Stomach (tissue), 4 donors: ENCODE measurements at regions not wholly inside any gene's neighbourhood (a gene's known extent, or its start where the extent isn't known, plus 50 kb on each side); places are given as distances from the start of the nearest gene placed in this dataset.
"Not testable (repeated sequence)": the region's sequence is repeated elsewhere in the genome, so short reads cannot be mapped to it uniquely, and the experiment has no call there.

Experiments
- CTCF ChIP-seq, 7 experiments: fragments of 450-650 bp in 4 of 7; fragments of 200-600 bp in 3 of 7; sonication (generic) in 3 of 7; IDR thresholded peaks; one replicate each; pipeline ENCODE4 v1.5.1; 2016 to 2019; ENCODE audit warnings: antibody characterized with exemption in 7 of 7, control low read depth in 2 of 7, mild to moderate bottlenecking in 1 of 7
- POLR2A ChIP-seq, 4 donors: fragments of 450-650 bp; IDR thresholded peaks; one replicate each; pipeline ENCODE4 v1.6.1; 2016; ENCODE audit warnings: antibody characterized with exemption in 4 of 4, control low read depth in 2 of 4, mild to moderate bottlenecking in 1 of 4, moderate library complexity in 1 of 4

DNA sequence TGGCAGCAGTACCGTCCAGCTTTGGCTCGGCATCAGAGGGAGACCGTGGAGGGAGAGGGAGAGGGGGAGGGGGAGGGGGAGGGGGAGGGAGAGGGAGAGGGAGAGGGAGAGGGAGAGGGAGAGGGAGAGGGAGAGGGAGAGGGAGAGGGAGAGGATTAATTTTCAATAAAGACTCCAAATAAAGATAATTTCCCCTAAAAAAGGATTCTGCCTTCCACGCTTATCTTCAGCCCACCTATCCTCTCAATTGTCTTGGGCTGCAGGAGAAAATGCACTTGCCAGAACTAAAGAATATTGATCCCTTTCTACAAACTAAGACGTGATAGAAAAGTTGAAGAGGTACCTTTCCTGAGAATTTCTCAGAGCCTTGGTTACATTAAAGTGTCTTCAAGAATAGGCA lies 206.9 kb upstream of the CBLB start:
- not testable (repeated sequence) for TF ChIP-seq POLR2A, CTCF (IDR thresholded peaks at IDR 0.05)
